Keratinocyte (primary cell): ENCODE measurements at regions not wholly inside any gene's neighbourhood (a gene's known extent, or its start where the extent isn't known, plus 50 kb on each side); places are given as distances from the start of the nearest gene placed in this dataset.
"Not testable (repeated sequence)": the region's sequence is repeated elsewhere in the genome, so short reads cannot be mapped to it uniquely, and the experiment has no call there.

Source experiments
- DNase-seq: peaks from one replicate; pipeline ENCODE4 v3.0.0-alpha.2; 2011; ENCODE audit warnings: low read depth, missing footprints, low spot score
- FAIRE-seq: peaks from 2 replicates; lab custom pipeline; 2011; peaks lifted over from hg19 to GRCh38; lab: Jason Lieb, UNC
- H2AFZ ChIP-seq: 2 replicates; pipeline ENCODE4 v1.6.0; 2012; ENCODE audit warnings: low read length, control low read depth, inconsistent platforms; ENCODE audit not compliant: control insufficient read depth
- H3K27ac ChIP-seq: 2 replicates; pipeline ENCODE4 v1.5.1; 2011; ENCODE audit warnings: low read length; ENCODE audit not compliant: control insufficient read depth, insufficient read depth
- H3K27me3 ChIP-seq: 3 replicates; pipeline ENCODE4 v1.6.0; 2011; ENCODE audit warnings: low read length; ENCODE audit not compliant: control insufficient read depth, insufficient read depth; ENCODE audit errors: extremely low read depth
- H3K36me3 ChIP-seq, 2 experiments: 2 replicates in 1 of 2; 3 replicates in 1 of 2; pipeline ENCODE4 v1.5.1; 2011; ENCODE audit warnings: low read length in 2 of 2, mild to moderate bottlenecking in 1 of 2; ENCODE audit not compliant: control insufficient read depth in 2 of 2, insufficient read depth in 2 of 2; ENCODE audit errors: extremely low read depth in 1 of 2
- H3K4me1 ChIP-seq: 3 replicates; pipeline ENCODE4 v1.5.1; 2011; ENCODE audit warnings: low read length; ENCODE audit not compliant: control insufficient read depth, insufficient read depth; ENCODE audit errors: extremely low read depth
- H3K4me2 ChIP-seq: 3 replicates; pipeline ENCODE4 v1.6.0; 2011; ENCODE audit warnings: low read depth, low read length; ENCODE audit not compliant: control insufficient read depth, insufficient read depth; ENCODE audit errors: extremely low read depth
- H3K4me3 ChIP-seq, 3 experiments: fragments of 200-600 bp in 1 of 3; sonication (generic) in 1 of 3; 2 replicates in 2 of 3; 3 replicates in 1 of 3; pipeline ENCODE4 v1.5.1; 2011 to 2016; ENCODE audit warnings: low read length in 3 of 3, mild to moderate bottlenecking in 3 of 3, control low read depth in 2 of 3, inconsistent platforms in 1 of 3, low read depth in 1 of 3, mixed read lengths in 1 of 3, mixed run types in 1 of 3, moderate library complexity in 1 of 3; ENCODE audit not compliant: control insufficient read depth in 2 of 3, insufficient read depth in 2 of 3; ENCODE audit errors: extremely low read depth in 1 of 3
- H3K79me2 ChIP-seq: 2 replicates; pipeline ENCODE4 v1.6.0; 2012; ENCODE audit warnings: low read length; ENCODE audit not compliant: control insufficient read depth, insufficient read depth
- H3K9ac ChIP-seq: 3 replicates; pipeline ENCODE4 v1.6.0; 2011; ENCODE audit warnings: low read length; ENCODE audit not compliant: control insufficient read depth, insufficient read depth; ENCODE audit errors: extremely low read depth
- H3K9me1 ChIP-seq: 3 replicates; pipeline ENCODE4 v1.6.0; 2011; ENCODE audit warnings: low read length; ENCODE audit not compliant: control insufficient read depth, insufficient read depth; ENCODE audit errors: extremely low read depth
- H3K9me3 ChIP-seq: 2 replicates; pipeline ENCODE4 v1.5.1; 2012; ENCODE audit warnings: low read depth, low read length; ENCODE audit not compliant: control insufficient read depth
- H4K20me1 ChIP-seq: 3 replicates; pipeline ENCODE4 v1.6.0; 2011; ENCODE audit warnings: low read length; ENCODE audit not compliant: control insufficient read depth, insufficient read depth; ENCODE audit errors: extremely low read depth
- CTCF ChIP-seq, 3 experiments: IDR thresholded peaks in 1 of 3; conservative IDR thresholded peaks in 1 of 3; optimal IDR thresholded peaks in 1 of 3; 2 replicates in 2 of 3; 3 replicates in 1 of 3; pipeline versions ENCODE3 to v1.5.1; 2011; ENCODE audit warnings: low read length in 3 of 3, mild to moderate bottlenecking in 3 of 3, moderate library complexity in 2 of 3, control low read depth in 1 of 3, inconsistent platforms in 1 of 3; ENCODE audit not compliant: insufficient read depth in 2 of 3; ENCODE audit errors: extremely low read depth in 1 of 3
- EZH2 ChIP-seq: IDR thresholded peaks from one replicate; pipeline ENCODE4 v1.6.1; 2012; ENCODE audit warnings: inconsistent platforms, mild to moderate bottlenecking, low read length, moderate library complexity
- dilution Hi-C: fragments of 300-500 bp; cut with MboI; formaldehyde crosslinking; loops from one replicate; pipeline ENCODE4 v1.7.0; 2020; ENCODE audit warnings: low sequenced_read_pairs; ENCODE audit not compliant: extremely low pct_ligation_motif_present

- Histone ChIP-seq H3K27me3 (no peaks in the 10 kb centered on the region), H3K4me3 (no peak overlapping the region), H3K36me3 (no peaks in the 10 kb centered on the region), H3K9ac (no peak overlapping the region), H3K9me1 (no peaks in the 10 kb centered on the region), H3K4me1 (no peaks in the 10 kb centered on the region), H2AFZ (no peak overlapping the region), H3K79me2 (no peaks in the 10 kb centered on the region), H3K9me3 (peaks cover 4% of the 10 kb centered on the region), H3K27ac (no peak overlapping the region), H4K20me1 (no peaks in the 10 kb centered on the region), H3K4me2 (no peak overlapping the region)
- DNase-seq (no peak), FAIRE-seq (no peak)
- dilution Hi-C loops, result no loop called here
- TF ChIP-seq EZH2 (no peak), CTCF (optimal IDR thresholded peaks at IDR 0.05 in 1 of 3, IDR thresholded peaks at IDR 0.05 in 1 of 3, conservative IDR thresholded peaks at IDR 0.05 in 1 of 3; ENCODE audit: extremely low read depth in 1 of 3, insufficient read depth in 2 of 3, low read length in 3 of 3) (no peak)
Measured at GRCh38 chrX:19243431-19243830, 100.3 kb upstream of the PDHA1 start.

GRCh38 chrX:19244921-19245320, 98.8 kb upstream of the PDHA1 start:
- H3K4me3 ChIP-seq, H3K79me2 ChIP-seq, FAIRE-seq, H3K9ac ChIP-seq, H3K9me1 ChIP-seq, H3K4me1 ChIP-seq, H3K36me3 ChIP-seq, dilution Hi-C loops, H2AFZ ChIP-seq, DNase-seq, H3K9me3 ChIP-seq, H3K4me2 ChIP-seq, H3K27ac ChIP-seq, H3K27me3 ChIP-seq, H4K20me1 ChIP-seq: not testable (repeated sequence)

GRCh38 chrX:19245711-19246269, 97.9 kb upstream of the PDHA1 start:
- no peak overlapping the region for H2AFZ ChIP-seq
- no peak overlapping the region for H3K4me2 ChIP-seq
- H3K9me3 ChIP-seq, result peaks cover 4% of the 10 kb centered on the region
- dilution Hi-C loops, result no loop called here
- no peaks in the 10 kb centered on the region for H4K20me1 ChIP-seq
- H3K36me3 ChIP-seq, result no peaks in the 10 kb centered on the region
- H3K4me3 ChIP-seq, result no peak overlapping the region
- no peak overlapping the region for H3K27ac ChIP-seq
- H3K79me2 ChIP-seq, result no peaks in the 10 kb centered on the region
- H3K27me3 ChIP-seq, result no peaks in the 10 kb centered on the region
- H3K4me1 ChIP-seq, result no peaks in the 10 kb centered on the region
- no peaks in the 10 kb centered on the region for H3K9me1 ChIP-seq
- DNase-seq, result no peak
- FAIRE-seq, result no peak
- no peak overlapping the region for H3K9ac ChIP-seq
- TF ChIP-seq EZH2 (no peak), CTCF (optimal IDR thresholded peaks at IDR 0.05 in 1 of 3, IDR thresholded peaks at IDR 0.05 in 1 of 3, conservative IDR thresholded peaks at IDR 0.05 in 1 of 3; ENCODE audit: extremely low read depth in 1 of 3, insufficient read depth in 2 of 3, low read length in 3 of 3) (no peak)
